Gastrocnemius medialis (tissue), 4 donors: ENCODE measurements at regions not wholly inside any gene's neighbourhood (a gene's known extent, or its start where the extent isn't known, plus 50 kb on each side); places are given as distances from the start of the nearest gene placed in this dataset.

ENCODE experiments used
- POLR2A ChIP-seq, 2 donors: fragments of 450-650 bp; IDR thresholded peaks; one replicate each; pipeline ENCODE4 v1.6.1; 2017; ENCODE audit warnings: antibody characterized with exemption in 2 of 2, mild to moderate bottlenecking in 2 of 2, moderate library complexity in 2 of 2
- TF ChIP-seq, protein P1 (sequence below), 5 experiments: fragments of 450-650 bp in 3 of 5; fragments of 200-600 bp in 2 of 5; sonication (generic) in 2 of 5; IDR thresholded peaks in 4 of 5; conservative IDR thresholded peaks in 1 of 5; 1 replicate in 4 of 5; 2 replicates in 1 of 5; pipeline ENCODE4 v1.5.1; 2016 to 2019; ENCODE audit warnings: antibody characterized with exemption in 5 of 5, mild to moderate bottlenecking in 3 of 5, moderate library complexity in 3 of 5

DNA sequence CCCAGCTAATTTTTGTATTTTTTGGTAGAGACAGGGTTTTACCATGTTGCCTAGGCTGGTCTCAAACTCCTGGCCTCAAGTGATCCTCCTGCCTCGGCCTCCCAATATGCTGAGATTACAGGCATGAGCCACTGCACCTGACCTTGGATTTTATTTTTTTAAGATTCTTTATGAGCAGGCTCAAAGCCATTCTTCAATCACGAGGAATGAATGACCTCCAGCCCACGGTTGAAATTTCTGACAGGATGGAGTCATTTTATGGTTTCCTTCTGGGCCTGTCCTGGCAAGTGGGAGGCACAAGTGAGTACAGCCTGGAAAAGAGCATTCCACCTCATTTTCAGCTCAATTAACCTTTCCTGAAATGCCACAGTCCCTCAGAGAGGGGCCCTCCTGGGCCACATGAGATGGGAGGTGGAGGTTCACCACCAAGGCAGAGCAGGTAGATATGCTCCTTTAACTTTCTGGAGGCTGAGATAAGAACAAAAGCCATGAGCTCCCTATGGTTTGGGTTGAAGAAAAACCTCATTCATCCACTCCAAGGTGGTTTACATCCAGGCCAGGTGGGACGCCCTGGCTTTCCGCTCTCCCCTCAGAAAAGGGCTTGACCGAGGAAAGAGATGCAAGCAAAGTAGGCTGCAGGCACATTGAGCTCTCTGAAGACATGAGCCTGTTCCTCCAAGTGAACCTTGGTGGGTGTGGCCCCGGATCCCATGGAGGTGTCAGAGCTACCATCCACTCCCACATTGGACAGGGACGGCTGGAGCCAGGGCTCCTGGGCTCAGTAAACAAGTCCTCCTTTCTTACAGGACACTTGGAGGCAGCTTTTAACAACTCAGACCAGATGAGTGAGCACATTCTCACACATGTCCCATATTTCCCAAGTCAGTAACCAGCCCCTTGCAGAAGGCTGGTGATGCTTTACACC is 208.5 kb upstream of the SSTR4 start:
- no peak for TF ChIP-seq POLR2A (IDR thresholded peaks at IDR 0.05)
- TF ChIP-seq, protein P1, sequence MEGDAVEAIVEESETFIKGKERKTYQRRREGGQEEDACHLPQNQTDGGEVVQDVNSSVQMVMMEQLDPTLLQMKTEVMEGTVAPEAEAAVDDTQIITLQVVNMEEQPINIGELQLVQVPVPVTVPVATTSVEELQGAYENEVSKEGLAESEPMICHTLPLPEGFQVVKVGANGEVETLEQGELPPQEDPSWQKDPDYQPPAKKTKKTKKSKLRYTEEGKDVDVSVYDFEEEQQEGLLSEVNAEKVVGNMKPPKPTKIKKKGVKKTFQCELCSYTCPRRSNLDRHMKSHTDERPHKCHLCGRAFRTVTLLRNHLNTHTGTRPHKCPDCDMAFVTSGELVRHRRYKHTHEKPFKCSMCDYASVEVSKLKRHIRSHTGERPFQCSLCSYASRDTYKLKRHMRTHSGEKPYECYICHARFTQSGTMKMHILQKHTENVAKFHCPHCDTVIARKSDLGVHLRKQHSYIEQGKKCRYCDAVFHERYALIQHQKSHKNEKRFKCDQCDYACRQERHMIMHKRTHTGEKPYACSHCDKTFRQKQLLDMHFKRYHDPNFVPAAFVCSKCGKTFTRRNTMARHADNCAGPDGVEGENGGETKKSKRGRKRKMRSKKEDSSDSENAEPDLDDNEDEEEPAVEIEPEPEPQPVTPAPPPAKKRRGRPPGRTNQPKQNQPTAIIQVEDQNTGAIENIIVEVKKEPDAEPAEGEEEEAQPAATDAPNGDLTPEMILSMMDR (IDR thresholded peaks at IDR 0.05 in 4 of 5, conservative IDR thresholded peaks at IDR 0.05 in 1 of 5), result no peak
